ENCODE measurements at regions not wholly inside any gene's neighbourhood (a gene's known extent, or its start where the extent isn't known, plus 50 kb on each side); places are given as distances from the start of the nearest gene placed in this dataset.

- TF ChIP-seq CTCF (IDR thresholded peaks at IDR 0.05; ENCODE audit: insufficient read depth, low read depth, low read length) (no peak), EZH2 (IDR thresholded peaks at IDR 0.05; ENCODE audit: insufficient read depth, low read length) (no peak)
These were observed 188.0 kb downstream of the MARCHF11 start for GRCh38 chr5:15991586-15991985.
